ENCODE measurements at regions not wholly inside any gene's neighbourhood (a gene's known extent, or its start where the extent isn't known, plus 50 kb on each side); places are given as distances from the start of the nearest gene placed in this dataset.

DNA sequence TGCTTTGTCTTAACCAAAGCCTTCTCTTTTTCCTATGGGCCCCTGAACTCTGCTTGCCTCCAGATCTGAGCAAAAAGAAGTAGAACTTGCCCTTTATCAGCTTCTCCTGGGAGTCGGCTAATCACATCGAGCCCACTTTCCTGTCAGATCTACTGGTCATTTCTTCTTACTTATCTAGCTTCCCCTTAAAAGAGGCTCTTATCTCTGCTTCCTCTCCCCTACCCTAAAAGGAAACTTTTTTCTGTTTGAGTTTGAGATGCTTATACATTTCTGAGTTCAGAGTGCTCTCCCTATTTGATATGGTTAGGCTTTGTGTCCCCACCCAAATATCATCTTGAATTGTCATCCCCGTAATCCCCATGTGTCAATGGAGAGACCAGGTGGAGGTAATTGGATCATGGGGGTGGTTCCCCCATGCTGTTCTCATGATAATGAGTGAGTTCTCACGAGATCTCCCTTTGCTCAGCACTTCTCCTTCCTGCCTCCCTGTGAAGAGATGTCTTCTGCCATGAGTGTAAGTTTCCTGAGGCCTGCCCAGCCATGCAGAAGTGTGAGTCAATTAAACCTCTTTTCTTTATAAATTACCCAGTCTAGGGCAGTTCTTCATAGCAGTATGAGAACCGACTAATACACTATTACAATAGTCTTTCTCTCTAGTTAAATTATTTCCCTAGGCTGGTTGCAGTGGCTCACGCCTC lies 114.7 kb upstream of the AMN1 start:
- H3K9ac ChIP-seq (ENCODE audit: low read depth, low read length), result no peak overlapping the region
- no peaks in the 10 kb centered on the region for H3K4me1 ChIP-seq (ENCODE audit: insufficient read depth, low read length)
- H3K9me3 ChIP-seq (ENCODE audit: insufficient read depth, low read depth, low read length), result peaks cover 11% of the 10 kb centered on the region
- no peak overlapping the region for H3K27ac ChIP-seq (ENCODE audit: low read length)
- no peaks in the 10 kb centered on the region for H3K36me3 ChIP-seq (ENCODE audit: insufficient read depth, low read depth, low read length)
- H3K4me3 ChIP-seq (ENCODE audit: low read length), result no peak overlapping the region
- no peaks in the 10 kb centered on the region for H3K27me3 ChIP-seq (ENCODE audit: insufficient read depth, low read length)

DNA sequence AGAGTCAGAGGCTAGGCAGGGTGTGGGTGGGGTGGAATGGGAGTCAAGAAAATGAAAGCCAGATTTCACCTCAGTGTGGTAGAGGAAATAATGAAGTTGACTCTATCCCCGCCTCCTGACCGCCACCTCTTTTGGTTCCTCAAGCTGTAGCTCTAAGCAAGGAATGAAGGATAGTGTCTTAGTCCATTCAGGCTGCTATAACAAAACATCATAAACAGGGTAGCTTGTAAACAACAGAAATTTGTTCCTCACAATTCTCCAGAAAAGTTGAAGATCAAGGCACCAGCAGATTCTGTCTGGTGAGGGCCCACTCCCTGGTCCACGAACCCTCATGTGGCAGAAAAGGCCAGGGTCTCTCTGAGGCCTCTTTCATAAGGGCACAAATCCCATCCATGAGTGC lies 109.1 kb upstream of the AMN1 start:
- Histone ChIP-seq H3K9ac (ENCODE audit: low read depth, low read length) (no peak overlapping the region), H3K27ac (ENCODE audit: low read length) (no peak overlapping the region), H3K36me3 (ENCODE audit: insufficient read depth, low read depth, low read length) (no peaks in the 10 kb centered on the region), H3K4me3 (ENCODE audit: low read length) (no peak overlapping the region), H3K9me3 (ENCODE audit: insufficient read depth, low read depth, low read length) (peaks cover under 1% of the 10 kb centered on the region; the same call in 1 of the 2 replicates), H3K27me3 (ENCODE audit: insufficient read depth, low read length) (no peaks in the 10 kb centered on the region), H3K4me1 (ENCODE audit: insufficient read depth, low read length) (no peaks in the 10 kb centered on the region)

DNA sequence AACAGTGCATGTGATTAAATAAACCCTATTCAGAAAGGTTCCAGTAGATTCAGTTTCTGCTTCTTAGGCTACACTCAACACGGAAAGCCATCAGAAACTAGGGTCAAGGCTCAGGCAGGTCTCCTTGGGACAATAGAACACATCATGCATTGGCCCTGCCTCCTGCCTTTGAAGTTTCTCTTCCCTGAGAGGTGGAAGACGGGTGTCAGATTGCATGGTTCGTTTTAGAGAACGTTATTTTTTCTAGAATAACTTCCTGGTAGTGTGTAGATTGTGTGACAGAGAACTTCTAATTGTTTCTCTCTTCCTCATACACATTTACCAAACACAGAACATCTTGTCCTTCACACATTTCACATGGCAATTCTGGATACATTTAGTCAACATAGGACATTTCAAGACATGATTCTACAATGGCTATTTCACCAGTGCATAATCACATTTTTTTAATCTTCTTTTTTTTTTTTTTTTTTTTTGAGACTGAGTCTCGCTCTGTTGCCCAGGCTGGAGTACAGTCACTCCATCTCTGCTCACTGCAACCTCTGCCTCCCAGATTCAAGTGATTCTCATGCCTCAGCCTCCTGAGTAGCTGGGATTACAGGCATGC lies 106.6 kb upstream of the AMN1 start:
- Histone ChIP-seq H3K36me3 (ENCODE audit: insufficient read depth, low read depth, low read length) (no peaks in the 10 kb centered on the region), H3K9ac (ENCODE audit: low read depth, low read length) (no peak overlapping the region)

DNA sequence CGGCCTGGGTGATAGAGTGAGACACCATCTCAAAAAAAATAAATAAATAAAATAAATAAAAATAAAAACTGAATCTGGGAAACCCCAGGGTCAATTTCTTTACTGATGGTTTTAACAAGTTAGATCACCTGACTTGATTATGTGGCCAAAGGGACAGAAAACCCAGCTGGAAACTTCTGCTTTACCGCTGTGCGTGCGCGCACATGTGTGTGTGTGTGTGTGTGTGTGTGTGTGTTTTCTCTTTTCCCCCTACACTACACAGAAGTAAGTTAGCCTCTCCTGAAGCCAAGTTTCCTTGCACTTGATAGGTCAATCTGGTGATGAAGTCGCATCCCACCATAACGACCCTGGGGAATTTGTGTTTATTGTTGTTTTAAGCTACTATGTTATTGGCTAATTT lies 105.3 kb upstream of the AMN1 start:
- Histone ChIP-seq H3K9me3 (ENCODE audit: insufficient read depth, low read depth, low read length) (peaks cover 9% of the 10 kb centered on the region), H3K27me3 (ENCODE audit: insufficient read depth, low read length) (no peaks in the 10 kb centered on the region), H3K4me1 (ENCODE audit: insufficient read depth, low read length) (no peaks in the 10 kb centered on the region), H3K27ac (ENCODE audit: low read length) (no peak overlapping the region), H3K4me3 (ENCODE audit: low read length) (no peak overlapping the region), H3K9ac (ENCODE audit: low read depth, low read length) (no peak overlapping the region), H3K36me3 (ENCODE audit: insufficient read depth, low read depth, low read length) (no peaks in the 10 kb centered on the region)

More for the DNA sequence above, 106.6 kb upstream of the AMN1 start:
- Histone ChIP-seq H3K9me3 (ENCODE audit: insufficient read depth, low read depth, low read length) (peaks cover 9% of the 10 kb centered on the region), H3K4me1 (ENCODE audit: insufficient read depth, low read length) (no peaks in the 10 kb centered on the region), H3K27ac (ENCODE audit: low read length) (no peak overlapping the region), H3K4me3 (ENCODE audit: low read length) (no peak overlapping the region), H3K27me3 (ENCODE audit: insufficient read depth, low read length) (no peaks in the 10 kb centered on the region)

DNA sequence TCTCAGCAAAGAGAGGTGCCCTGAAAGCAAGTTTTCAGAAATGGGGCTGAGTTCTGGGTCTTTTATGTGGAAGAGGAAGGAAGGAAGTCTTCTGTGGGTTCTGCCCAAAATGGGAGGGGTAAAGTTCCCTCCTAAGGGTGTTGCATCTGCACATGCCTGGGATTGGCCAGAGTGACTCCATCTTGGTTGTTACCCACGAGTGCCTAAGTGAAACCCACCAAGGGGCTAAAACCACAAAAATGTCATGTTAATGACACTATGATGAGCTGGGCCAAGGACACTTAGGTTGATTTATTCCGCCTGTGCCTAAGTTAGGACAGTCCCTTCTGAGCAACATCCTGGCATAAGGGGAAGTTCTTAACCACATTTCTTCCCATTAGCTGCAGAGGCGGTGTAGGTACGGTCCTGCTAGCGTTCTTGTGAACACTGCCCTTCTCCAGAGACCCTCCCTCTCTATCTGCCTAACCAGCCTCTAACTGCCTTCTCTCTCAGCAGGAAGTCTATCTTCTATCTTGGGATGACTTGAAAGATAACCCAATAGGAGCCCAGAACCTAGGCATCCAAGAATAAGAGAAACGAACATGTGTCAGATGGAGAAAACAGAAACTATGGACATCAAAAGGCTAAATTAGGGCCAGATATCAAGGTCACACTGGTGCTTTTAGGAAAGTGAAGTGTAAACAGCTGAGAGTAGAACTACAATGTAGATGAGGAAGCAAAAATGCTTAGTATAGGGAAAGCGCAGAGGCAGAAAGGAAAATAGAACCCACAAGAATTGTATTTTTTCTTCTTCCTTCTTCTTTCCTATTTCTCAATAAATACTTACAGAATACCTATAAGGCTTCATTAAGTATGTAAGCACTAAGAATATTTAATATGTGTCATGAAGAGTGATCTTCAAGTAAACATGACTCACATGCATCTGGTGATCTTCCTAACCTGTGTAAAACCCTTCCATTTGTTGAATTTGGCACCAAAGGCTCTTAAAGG lies 104.2 kb upstream of the AMN1 start:
- Histone ChIP-seq H3K9ac (ENCODE audit: low read depth, low read length) (no peak overlapping the region), H3K4me1 (ENCODE audit: insufficient read depth, low read length) (no peaks in the 10 kb centered on the region), H3K4me3 (ENCODE audit: low read length) (no peak overlapping the region), H3K27me3 (ENCODE audit: insufficient read depth, low read length) (no peaks in the 10 kb centered on the region), H3K36me3 (ENCODE audit: insufficient read depth, low read depth, low read length) (no peaks in the 10 kb centered on the region), H3K27ac (ENCODE audit: low read length) (no peak overlapping the region), H3K9me3 (ENCODE audit: insufficient read depth, low read depth, low read length) (peaks cover 9% of the 10 kb centered on the region)

DNA sequence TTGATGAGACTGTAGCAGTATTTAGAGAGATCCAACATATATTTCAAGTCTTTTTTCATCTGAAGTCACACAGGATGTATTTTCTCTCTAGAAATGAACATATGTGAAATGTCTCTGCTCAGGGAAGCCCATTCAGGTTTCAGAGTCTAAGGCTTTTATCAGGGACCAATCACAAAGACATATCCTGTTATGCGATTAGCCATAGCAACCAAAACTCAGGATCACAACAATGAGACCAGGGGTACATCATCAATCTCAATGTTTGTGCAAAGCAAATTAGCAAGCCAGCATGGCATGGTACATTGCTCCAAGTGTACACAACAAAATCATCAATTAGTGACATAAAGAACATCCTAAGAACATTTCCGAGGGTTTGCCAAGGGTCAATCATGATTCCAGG lies 99.2 kb upstream of the AMN1 start:
- Histone ChIP-seq H3K9ac (ENCODE audit: low read depth, low read length) (no peak overlapping the region), H3K27ac (ENCODE audit: low read length) (no peak overlapping the region), H3K4me1 (ENCODE audit: insufficient read depth, low read length) (no peaks in the 10 kb centered on the region), H3K9me3 (ENCODE audit: insufficient read depth, low read depth, low read length) (peaks cover 31% of the 10 kb centered on the region), H3K36me3 (ENCODE audit: insufficient read depth, low read depth, low read length) (peaks cover 4% of the 10 kb centered on the region; the same call in 1 of the 2 replicates), H3K4me3 (ENCODE audit: low read length) (no peak overlapping the region), H3K27me3 (ENCODE audit: insufficient read depth, low read length) (no peaks in the 10 kb centered on the region)

DNA sequence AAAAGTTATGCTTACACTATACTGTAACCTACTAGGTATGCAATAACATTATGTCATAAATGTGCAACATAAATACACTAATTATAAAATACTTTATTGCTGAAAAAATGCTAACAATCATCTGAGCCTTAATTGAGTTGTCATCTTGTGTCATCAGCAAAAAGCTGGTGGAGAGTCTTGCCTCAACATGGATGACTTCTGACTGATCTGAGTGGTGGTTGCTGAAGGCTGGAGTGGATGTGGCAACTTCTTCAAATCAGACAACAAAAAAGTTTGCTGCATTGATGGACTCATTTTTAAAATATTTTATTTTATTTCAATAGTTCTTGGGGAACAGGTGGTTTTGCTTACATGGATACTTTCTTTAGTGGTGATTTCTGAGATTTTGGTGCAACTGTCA lies 93.9 kb upstream of the AMN1 start:
- Histone ChIP-seq H3K9me3 (ENCODE audit: insufficient read depth, low read depth, low read length) (peaks cover 21% of the 10 kb centered on the region; the same call in 1 of the 2 replicates), H3K4me3 (ENCODE audit: low read length) (no peak overlapping the region), H3K36me3 (ENCODE audit: insufficient read depth, low read depth, low read length) (peaks cover 4% of the 10 kb centered on the region; the same call in 1 of the 2 replicates), H3K9ac (ENCODE audit: low read depth, low read length) (no peak overlapping the region), H3K27ac (ENCODE audit: low read length) (no peak overlapping the region), H3K4me1 (ENCODE audit: insufficient read depth, low read length) (no peaks in the 10 kb centered on the region), H3K27me3 (ENCODE audit: insufficient read depth, low read length) (no peaks in the 10 kb centered on the region)

DNA sequence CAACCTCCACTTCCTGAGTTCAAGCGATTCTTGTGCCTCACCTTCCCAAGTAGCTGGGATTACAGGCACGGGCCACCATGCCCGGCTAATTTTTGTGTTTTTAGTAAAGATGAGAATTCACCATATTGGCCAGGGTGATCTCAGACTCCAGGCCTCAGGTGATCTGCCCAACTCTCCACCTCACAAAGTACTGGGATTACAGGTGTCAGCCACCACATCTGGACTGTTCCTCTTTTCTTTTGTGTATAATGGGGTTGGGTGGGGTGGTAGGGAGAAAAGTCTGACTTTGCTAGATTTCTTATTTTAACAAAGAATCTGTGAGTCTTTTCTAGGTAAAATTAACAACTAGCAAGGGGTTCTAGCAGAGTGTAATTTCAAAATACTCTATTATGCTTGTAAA lies 92.7 kb upstream of the AMN1 start:
- Histone ChIP-seq H3K4me1 (ENCODE audit: insufficient read depth, low read length) (no peaks in the 10 kb centered on the region), H3K36me3 (ENCODE audit: insufficient read depth, low read depth, low read length) (peaks cover 4% of the 10 kb centered on the region; the same call in 1 of the 2 replicates), H3K4me3 (ENCODE audit: low read length) (no peak overlapping the region), H3K9me3 (ENCODE audit: insufficient read depth, low read depth, low read length) (peaks cover 17% of the 10 kb centered on the region; the same call in 1 of the 2 replicates), H3K27me3 (ENCODE audit: insufficient read depth, low read length) (no peaks in the 10 kb centered on the region), H3K27ac (ENCODE audit: low read length) (no peak overlapping the region), H3K9ac (ENCODE audit: low read depth, low read length) (no peak overlapping the region)

DNA sequence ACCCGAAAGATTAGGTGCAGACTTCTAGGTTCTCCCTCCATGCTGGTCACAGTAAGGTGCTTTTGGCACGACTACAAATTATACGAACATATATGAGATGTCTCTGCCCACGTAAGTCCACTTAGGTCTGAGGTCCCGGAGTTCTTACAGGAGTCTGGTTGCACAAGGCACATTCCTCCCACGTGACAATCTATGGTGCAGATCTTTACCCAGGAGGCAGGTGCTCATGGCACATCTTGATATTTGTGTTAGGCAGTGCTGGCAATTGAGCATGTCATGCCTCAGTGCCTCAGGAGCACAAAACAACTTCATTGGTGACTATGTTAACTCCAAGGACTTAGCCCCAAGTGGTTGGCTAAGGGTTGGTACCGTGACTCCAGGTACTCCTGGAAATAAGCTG lies 92.0 kb upstream of the AMN1 start:
- no peak overlapping the region for H3K9ac ChIP-seq (ENCODE audit: low read depth, low read length)
- H3K27ac ChIP-seq (ENCODE audit: low read length), result no peak overlapping the region
- H3K36me3 ChIP-seq (ENCODE audit: insufficient read depth, low read depth, low read length), result peaks cover 2% of the 10 kb centered on the region; the same call in 1 of the 2 replicates
- peaks cover 10% of the 10 kb centered on the region; the same call in 1 of the 2 replicates for H3K9me3 ChIP-seq (ENCODE audit: insufficient read depth, low read depth, low read length)
- H3K27me3 ChIP-seq (ENCODE audit: insufficient read depth, low read length), result no peaks in the 10 kb centered on the region
- H3K4me1 ChIP-seq (ENCODE audit: insufficient read depth, low read length), result no peaks in the 10 kb centered on the region
- H3K4me3 ChIP-seq (ENCODE audit: low read length), result no peak overlapping the region

DNA sequence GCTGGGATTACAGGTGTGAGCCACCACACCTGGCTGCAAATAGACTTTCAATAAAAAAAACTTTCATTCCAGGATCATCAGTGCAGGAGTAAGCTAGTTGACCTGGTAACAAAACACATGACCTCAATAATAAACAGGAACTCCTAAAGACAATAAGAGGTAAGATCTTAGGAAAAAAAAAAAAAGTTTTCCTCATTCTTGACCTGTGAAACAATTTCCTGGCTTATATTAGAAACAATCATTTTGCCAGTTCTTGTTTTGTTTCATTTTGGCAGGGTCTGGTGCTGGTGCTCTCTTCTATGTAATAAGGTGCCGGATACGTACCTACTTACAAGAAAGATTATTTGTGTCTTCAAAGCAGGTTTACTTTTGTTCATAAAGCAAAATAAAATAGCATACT lies 90.6 kb upstream of the AMN1 start:
- no peaks in the 10 kb centered on the region for H3K36me3 ChIP-seq (ENCODE audit: insufficient read depth, low read depth, low read length)
- H3K27ac ChIP-seq (ENCODE audit: low read length), result no peak overlapping the region
- no peak overlapping the region for H3K9ac ChIP-seq (ENCODE audit: low read depth, low read length)
- H3K27me3 ChIP-seq (ENCODE audit: insufficient read depth, low read length), result no peaks in the 10 kb centered on the region
- H3K4me1 ChIP-seq (ENCODE audit: insufficient read depth, low read length), result no peaks in the 10 kb centered on the region
- no peaks in the 10 kb centered on the region for H3K9me3 ChIP-seq (ENCODE audit: insufficient read depth, low read depth, low read length)
- H3K4me3 ChIP-seq (ENCODE audit: low read length), result no peak overlapping the region

DNA sequence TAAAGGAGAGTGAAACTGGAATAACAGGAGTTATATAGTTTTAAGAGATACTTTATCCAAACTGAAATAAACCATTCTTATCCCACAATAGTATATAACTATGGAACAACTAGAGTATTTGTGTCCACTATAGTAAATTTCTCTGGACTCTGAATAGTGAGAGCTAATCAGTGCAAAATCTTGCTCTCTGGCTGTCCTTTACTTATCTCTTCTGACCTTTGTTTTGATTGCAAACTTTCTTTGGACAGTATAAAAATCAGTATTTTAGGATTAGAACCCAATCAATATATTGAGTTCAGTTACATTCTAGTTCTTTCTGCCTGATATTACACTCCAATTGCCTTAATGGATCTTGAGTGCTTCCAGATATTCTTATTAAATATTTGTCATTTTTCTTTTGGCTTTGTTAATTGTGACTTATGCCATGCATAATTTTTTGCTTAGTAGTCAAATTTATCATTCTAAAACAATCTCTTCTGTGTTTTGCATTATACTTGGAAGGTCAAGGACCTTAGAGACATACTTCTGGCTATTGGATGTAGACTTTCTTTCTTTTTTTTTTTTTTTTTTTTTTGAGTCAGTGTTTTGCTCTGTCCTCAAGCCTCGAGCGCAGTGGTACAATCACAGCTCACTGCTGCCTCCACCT lies 89.9 kb upstream of the AMN1 start:
- no peak overlapping the region for H3K9ac ChIP-seq (ENCODE audit: low read depth, low read length)
- H3K36me3 ChIP-seq (ENCODE audit: insufficient read depth, low read depth, low read length), result no peaks in the 10 kb centered on the region
- no peaks in the 10 kb centered on the region for H3K9me3 ChIP-seq (ENCODE audit: insufficient read depth, low read depth, low read length)
- no peaks in the 10 kb centered on the region for H3K27me3 ChIP-seq (ENCODE audit: insufficient read depth, low read length)
- no peaks in the 10 kb centered on the region for H3K4me1 ChIP-seq (ENCODE audit: insufficient read depth, low read length)
- no peak overlapping the region for H3K4me3 ChIP-seq (ENCODE audit: low read length)
- no peak overlapping the region for H3K27ac ChIP-seq (ENCODE audit: low read length)
